ENCODE measurements at regions not wholly inside any gene's neighbourhood (a gene's known extent, or its start where the extent isn't known, plus 50 kb on each side); places are given as distances from the start of the nearest gene placed in this dataset.

GRCh38 chr15:39140060-39140604 is 440.7 kb upstream of the THBS1 start:
- peak overlapping the region; percentile 69 for H3K9ac ChIP-seq (replicated peaks; ENCODE audit: extremely low read depth, insufficient read depth, low read length)
- POLR2A ChIA-PET, result interaction anchor here (0.6 to 3.2 kb wide), 9 partner anchors 10 to 444 kb away, joined by 3 to 21 read pairs (median 4); partner anchors contain the start of gene THBS1
- BruUV-seq (replicated peaks), result no TSS peak

More at GRCh38 chr15:39140060-39140604, 440.7 kb upstream of the THBS1 start:
- Histone ChIP-seq H3K27me3 (ENCODE audit: control insufficient read depth in 2 of 2, insufficient read depth in 2 of 2, low read length in 2 of 2) (no peaks in the 10 kb centered on the region), H3K27ac (ENCODE audit: insufficient read depth, low read depth, low read length) (peak overlapping the region; percentile 96), H3K9me1 (replicated peaks; ENCODE audit: control insufficient read depth, extremely low read depth, insufficient read depth, low read length) (no peaks in the 10 kb centered on the region), H3K4me3 (replicated peaks in 1 of 3; ENCODE audit: insufficient read depth in 1 of 3, low read depth in 1 of 3, low read length in 3 of 3) (no peak overlapping the region), H2AFZ (ENCODE audit: low read depth, low read length) (no peak overlapping the region), H3K9me3 (replicated peaks; ENCODE audit: control insufficient read depth, insufficient read depth, low read length) (no peaks in the 10 kb centered on the region), H3K36me3 (ENCODE audit: control insufficient read depth in 2 of 2, extremely low read depth in 1 of 2, insufficient read depth in 2 of 2, low read length in 2 of 2) (no peaks in the 10 kb centered on the region), H4K20me1 (replicated peaks; ENCODE audit: control insufficient read depth, extremely low read depth, insufficient read depth, low read length) (no peaks in the 10 kb centered on the region), H3K4me2 (ENCODE audit: insufficient read depth, low read length) (no peak overlapping the region), H3K79me2 (ENCODE audit: control insufficient read depth, insufficient read depth, low read length) (no peaks in the 10 kb centered on the region), H3K4me1 (ENCODE audit: control insufficient read depth, extremely low read depth, insufficient read depth, low read length) (peaks cover 34% of the 10 kb centered on the region)
- FAIRE-seq (peak; percentile 95), DNase-seq (ENCODE audit: low read depth, low spot score) (peak; percentile 100)
- intact Hi-C loops (cut with micrococcal nuclease) (loop anchor here (1.0 kb wide), 12 partner anchors 12 to 440 kb away; no protein-coding TSS in a partner anchor), dilution Hi-C loops (cut with MboI; ENCODE audit: extremely low pct_ligation_motif_present, low sequenced_read_pairs) (loop anchor here (25.0 kb wide), 1 partner anchor 303 kb away; no protein-coding TSS in a partner anchor)
- CTCF ChIA-PET, result interaction anchor here (0.6 to 2.4 kb wide), 8 partner anchors 8 to 618 kb away, joined by 3 to 7 read pairs (median 5); no protein-coding TSS in a partner anchor
- TF ChIP-seq FOS (IDR thresholded peaks at IDR 0.05; ENCODE audit: borderline replicate concordance, insufficient read depth, low read length) (peak; percentile 97), MAX (IDR thresholded peaks at IDR 0.05; ENCODE audit: insufficient read depth, insufficient read length) (no peak), POLR2AphosphoS5 (IDR thresholded peaks at IDR 0.05; ENCODE audit: insufficient read depth, low read depth, low read length) (peak; percentile 97), MYC (IDR thresholded peaks at IDR 0.05; ENCODE audit: low read depth, low read length) (no peak), JUN (IDR thresholded peaks at IDR 0.05; ENCODE audit: borderline replicate concordance, insufficient read depth, insufficient read length, low read depth) (peak; percentile 93), CTCF (IDR thresholded peaks at IDR 0.05; ENCODE audit: extremely low read depth in 1 of 2, insufficient read depth in 1 of 2, low read depth in 1 of 2, low read length in 2 of 2) (no peak), EZH2 (IDR thresholded peaks at IDR 0.05; ENCODE audit: borderline replicate concordance, low read depth, low read length, severe bottlenecking) (no peak), GATA2 (IDR thresholded peaks at IDR 0.05; ENCODE audit: insufficient read depth, insufficient read length, low read depth, low read length) (peak; percentile 98), POLR2A (IDR thresholded peaks at IDR 0.05; ENCODE audit: low read depth, low read length) (peak; percentile 90)

All from endothelial cell of umbilical vein (primary cell).